ENCODE measurements at regions not wholly inside any gene's neighbourhood (a gene's known extent, or its start where the extent isn't known, plus 50 kb on each side); places are given as distances from the start of the nearest gene placed in this dataset.

- 76 to 92% (median 86%) methylated on average over 1 of the region's 1 CpG for WGBS, 5 donors
- H3K36me3 ChIP-seq, result no peaks in the 10 kb centered on the region
- H3K27ac ChIP-seq, result no peak overlapping the region
- no peak for DNase-seq
- H3K9me3 ChIP-seq, result no peaks in the 10 kb centered on the region
- H3K27me3 ChIP-seq (replicated peaks in 1 of 7), result no peaks in the 10 kb centered on the region
- H3K4me3 ChIP-seq, result no peak overlapping the region
- no peak for TF ChIP-seq POLR2A (IDR thresholded peaks at IDR 0.05)
- TF ChIP-seq POLR2AphosphoS5 (IDR thresholded peaks at IDR 0.05), result no peak
- TF ChIP-seq CTCF (IDR thresholded peaks at IDR 0.05 in 8 of 11, conservative IDR thresholded peaks at IDR 0.05 in 3 of 11), result no peak
- H3K4me1 ChIP-seq, result peaks cover 0 to 18% (median 11%) of the 10 kb centered on the region in 6 donors
- intact Hi-C loops (cut with DNase I; ENCODE audit: low total_unique reads), result no loop called here
Observed at GRCh38 chr3:159913712-159914414, 74.8 kb upstream of the IL12A start.

GRCh38 chr3:159914426-159914825 is 74.2 kb upstream of the IL12A start:
- no peaks in the 10 kb centered on the region for H3K9me3 ChIP-seq
- peaks cover 0 to 18% (median 11%) of the 10 kb centered on the region in 6 donors for H3K4me1 ChIP-seq
- H3K27me3 ChIP-seq (replicated peaks in 1 of 7), result no peaks in the 10 kb centered on the region
- TF ChIP-seq POLR2A (IDR thresholded peaks at IDR 0.05) (no peak), CTCF (IDR thresholded peaks at IDR 0.05 in 8 of 11, conservative IDR thresholded peaks at IDR 0.05 in 3 of 11) (no peak), POLR2AphosphoS5 (IDR thresholded peaks at IDR 0.05) (no peak)
- H3K4me3 ChIP-seq, result no peak overlapping the region
- H3K27ac ChIP-seq, result no peak overlapping the region
- intact Hi-C loops (cut with DNase I; ENCODE audit: low total_unique reads), result no loop called here
- H3K36me3 ChIP-seq, result no peaks in the 10 kb centered on the region
- 82 to 89% (median 85%) methylated on average over 3 of the region's 3 CpGs for WGBS, 5 donors
- no peak for DNase-seq

- no peaks in the 10 kb centered on the region for H3K9me3 ChIP-seq
- no peak overlapping the region for H3K4me3 ChIP-seq
- no peak for TF ChIP-seq POLR2A (IDR thresholded peaks at IDR 0.05)
- no peak for TF ChIP-seq POLR2AphosphoS5 (IDR thresholded peaks at IDR 0.05)
- peaks cover 0 to 16% (median 2%) of the 10 kb centered on the region in 6 donors for H3K4me1 ChIP-seq
- WGBS, 5 donors, result 86 to 97% (median 92%) methylated on average over 2 of the region's 2 CpGs
- H3K36me3 ChIP-seq, result no peaks in the 10 kb centered on the region
- DNase-seq, result no peak
- intact Hi-C loops (cut with DNase I; ENCODE audit: low total_unique reads), result no loop called here
- H3K27ac ChIP-seq, result no peak overlapping the region
- H3K27me3 ChIP-seq (replicated peaks in 1 of 7), result no peaks in the 10 kb centered on the region
Observed at GRCh38 chr3:159916052-159916451, 72.6 kb upstream of the IL12A start.

GRCh38 chr3:159917141-159917540 is 71.5 kb upstream of the IL12A start:
- no peak overlapping the region for H3K27ac ChIP-seq
- no peak overlapping the region for H3K4me3 ChIP-seq
- H3K27me3 ChIP-seq (replicated peaks in 1 of 7), result no peaks in the 10 kb centered on the region
- intact Hi-C loops (cut with DNase I; ENCODE audit: low total_unique reads), result no loop called here
- peaks cover 0 to 10% (median 0%) of the 10 kb centered on the region in 6 donors for H3K4me1 ChIP-seq
- TF ChIP-seq POLR2AphosphoS5 (IDR thresholded peaks at IDR 0.05) (no peak), POLR2A (IDR thresholded peaks at IDR 0.05) (no peak), CTCF (IDR thresholded peaks at IDR 0.05 in 8 of 11, conservative IDR thresholded peaks at IDR 0.05 in 3 of 11) (no peak)
- no peaks in the 10 kb centered on the region for H3K9me3 ChIP-seq
- no peak for DNase-seq
- H3K36me3 ChIP-seq, result no peaks in the 10 kb centered on the region
- 58 to 67% (median 63%) methylated on average over 2 of the region's 2 CpGs for WGBS, 5 donors

Data from spleen (tissue), 11 donors.